ENCODE measurements at regions not wholly inside any gene's neighbourhood (a gene's known extent, or its start where the extent isn't known, plus 50 kb on each side); places are given as distances from the start of the nearest gene placed in this dataset.

DNA sequence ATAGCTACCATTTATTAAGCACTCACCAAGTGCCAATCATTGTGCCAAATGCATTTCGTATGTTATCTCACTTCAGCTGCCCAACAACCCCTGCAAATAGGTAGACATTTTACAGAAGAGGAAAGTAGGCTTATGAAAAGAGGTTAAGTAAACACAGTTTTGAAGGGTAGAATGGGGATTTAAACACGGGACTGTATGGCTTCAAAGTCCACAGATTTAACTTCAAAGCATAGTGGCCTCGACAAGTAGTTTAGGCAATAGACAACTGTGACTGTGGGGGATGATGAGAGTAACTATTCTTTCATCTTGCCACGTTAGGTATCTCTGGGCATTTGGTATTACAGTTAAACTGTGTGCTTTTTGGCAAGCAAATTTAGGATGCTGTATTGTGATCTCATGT, 266.8 kb upstream of the SRRM4 start:
- TF ChIP-seq, protein P1, sequence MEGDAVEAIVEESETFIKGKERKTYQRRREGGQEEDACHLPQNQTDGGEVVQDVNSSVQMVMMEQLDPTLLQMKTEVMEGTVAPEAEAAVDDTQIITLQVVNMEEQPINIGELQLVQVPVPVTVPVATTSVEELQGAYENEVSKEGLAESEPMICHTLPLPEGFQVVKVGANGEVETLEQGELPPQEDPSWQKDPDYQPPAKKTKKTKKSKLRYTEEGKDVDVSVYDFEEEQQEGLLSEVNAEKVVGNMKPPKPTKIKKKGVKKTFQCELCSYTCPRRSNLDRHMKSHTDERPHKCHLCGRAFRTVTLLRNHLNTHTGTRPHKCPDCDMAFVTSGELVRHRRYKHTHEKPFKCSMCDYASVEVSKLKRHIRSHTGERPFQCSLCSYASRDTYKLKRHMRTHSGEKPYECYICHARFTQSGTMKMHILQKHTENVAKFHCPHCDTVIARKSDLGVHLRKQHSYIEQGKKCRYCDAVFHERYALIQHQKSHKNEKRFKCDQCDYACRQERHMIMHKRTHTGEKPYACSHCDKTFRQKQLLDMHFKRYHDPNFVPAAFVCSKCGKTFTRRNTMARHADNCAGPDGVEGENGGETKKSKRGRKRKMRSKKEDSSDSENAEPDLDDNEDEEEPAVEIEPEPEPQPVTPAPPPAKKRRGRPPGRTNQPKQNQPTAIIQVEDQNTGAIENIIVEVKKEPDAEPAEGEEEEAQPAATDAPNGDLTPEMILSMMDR (conservative IDR thresholded peaks at IDR 0.05; ENCODE audit: control insufficient read depth, insufficient read depth, low read depth, low read length), result no peak
- no peak overlapping the region for H3K4me3 ChIP-seq (ENCODE audit: control insufficient read depth, low read depth, low read length)
- no peak for DNase-seq (ENCODE audit: low read depth)

DNA sequence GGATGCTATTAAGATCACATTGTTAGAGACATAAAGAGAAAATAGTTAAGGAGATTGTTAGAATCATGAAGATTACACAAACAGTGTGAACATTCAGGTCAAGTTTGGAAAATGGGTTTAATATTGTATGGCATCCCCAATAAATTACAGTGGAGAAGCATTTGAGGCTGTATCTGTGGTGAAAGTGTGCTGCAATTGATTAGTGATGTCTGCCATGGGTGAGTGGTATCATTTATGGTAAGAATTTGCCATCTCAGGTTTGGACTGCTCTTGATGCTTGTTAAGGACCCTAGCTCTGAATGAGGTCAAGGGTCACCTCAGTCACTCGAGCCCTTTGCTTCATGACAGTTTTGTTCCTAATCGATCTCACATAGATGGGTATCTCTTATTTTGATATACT, 265.7 kb upstream of the SRRM4 start:
- H3K4me3 ChIP-seq (ENCODE audit: control insufficient read depth, low read depth, low read length), result no peak overlapping the region
- TF ChIP-seq, protein P1 (conservative IDR thresholded peaks at IDR 0.05; ENCODE audit: control insufficient read depth, insufficient read depth, low read depth, low read length), result no peak
- no peak for DNase-seq (ENCODE audit: low read depth)

DNA sequence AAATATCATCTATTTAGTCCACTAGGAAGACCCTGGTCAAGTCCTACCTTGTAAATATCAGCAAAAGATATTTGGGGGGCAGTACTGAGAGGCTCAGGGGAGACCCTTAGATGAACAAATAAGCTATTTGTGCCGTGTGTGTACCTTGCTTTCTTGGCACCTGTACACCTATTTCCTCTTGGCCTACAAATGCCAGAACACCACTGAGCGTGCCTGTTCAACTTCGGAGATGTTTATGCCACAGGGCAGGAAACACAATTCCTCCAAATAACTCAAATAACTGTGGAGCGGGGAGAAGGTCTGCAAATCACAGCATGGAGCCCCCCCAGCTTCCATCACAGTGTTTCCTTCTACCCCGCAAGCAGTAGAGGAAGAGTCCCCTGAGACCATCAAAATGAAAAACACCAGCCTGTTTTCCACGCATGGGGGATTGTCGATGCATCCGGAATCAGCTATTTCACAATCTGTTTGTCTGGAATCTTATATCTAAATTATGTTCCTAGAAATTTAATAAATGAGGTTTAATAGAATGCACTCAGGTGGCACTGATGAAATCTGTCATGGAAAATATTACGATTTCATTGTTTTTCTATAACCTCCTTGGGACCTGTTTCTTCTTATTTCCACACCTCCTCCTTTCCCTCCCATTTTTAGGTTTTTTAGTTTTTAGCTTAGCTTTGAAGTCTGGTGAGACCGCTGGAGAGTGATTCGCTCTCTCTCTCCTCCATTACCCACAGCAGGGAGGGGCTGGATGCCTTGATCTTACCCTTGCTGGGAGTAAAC, 254.0 kb upstream of the SRRM4 start:
- no peak overlapping the region for H3K4me3 ChIP-seq (ENCODE audit: control insufficient read depth, low read depth, low read length)
- TF ChIP-seq, protein P1 (conservative IDR thresholded peaks at IDR 0.05; ENCODE audit: control insufficient read depth, insufficient read depth, low read depth, low read length), result no peak
- DNase-seq (ENCODE audit: low read depth), result no peak

DNA sequence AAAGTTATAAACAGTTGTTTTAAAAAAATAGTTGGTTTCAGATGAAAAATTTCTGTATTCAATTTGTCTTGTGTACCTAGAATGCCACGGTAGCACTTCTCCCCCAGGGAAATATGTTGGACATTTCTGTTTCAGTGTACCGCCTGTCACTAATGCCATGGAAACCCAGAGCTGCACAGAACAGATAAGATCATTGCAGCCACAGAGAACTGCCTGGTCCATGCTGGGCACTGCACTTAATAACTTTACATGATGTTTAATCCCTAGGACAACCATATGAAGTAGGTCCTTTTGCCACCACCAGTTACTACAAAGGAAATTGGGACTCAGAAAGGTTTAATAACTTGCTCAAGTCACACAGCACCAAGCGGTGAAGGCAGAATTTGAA, 253.4 kb upstream of the SRRM4 start:
- TF ChIP-seq, protein P1 (conservative IDR thresholded peaks at IDR 0.05; ENCODE audit: control insufficient read depth, insufficient read depth, low read depth, low read length), result no peak
- DNase-seq (ENCODE audit: low read depth), result no peak
- no peak overlapping the region for H3K4me3 ChIP-seq (ENCODE audit: control insufficient read depth, low read depth, low read length)

DNA sequence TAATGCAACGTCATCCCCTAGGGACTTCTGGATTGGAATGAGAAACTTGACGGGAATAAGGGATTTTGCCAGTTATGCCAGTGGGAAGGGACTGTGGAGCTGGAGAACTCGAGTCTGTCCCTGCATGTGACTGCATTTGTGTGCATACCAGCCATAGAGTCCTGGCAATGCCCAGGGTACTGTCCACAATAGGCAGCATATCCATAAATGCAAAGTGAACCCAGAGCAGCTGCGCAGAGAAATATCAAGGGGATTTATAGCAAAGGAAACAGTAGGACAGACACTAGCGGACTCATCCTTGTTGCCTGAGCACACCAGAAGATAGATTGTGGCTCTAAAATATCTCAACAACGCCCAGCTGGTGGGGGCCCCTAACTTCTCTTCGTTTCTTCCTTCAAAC, 247.1 kb upstream of the SRRM4 start:
- no peak for DNase-seq (ENCODE audit: low read depth)
- TF ChIP-seq, protein P1 (conservative IDR thresholded peaks at IDR 0.05; ENCODE audit: control insufficient read depth, insufficient read depth, low read depth, low read length), result no peak
- H3K4me3 ChIP-seq (ENCODE audit: control insufficient read depth, low read depth, low read length), result no peak overlapping the region

DNA sequence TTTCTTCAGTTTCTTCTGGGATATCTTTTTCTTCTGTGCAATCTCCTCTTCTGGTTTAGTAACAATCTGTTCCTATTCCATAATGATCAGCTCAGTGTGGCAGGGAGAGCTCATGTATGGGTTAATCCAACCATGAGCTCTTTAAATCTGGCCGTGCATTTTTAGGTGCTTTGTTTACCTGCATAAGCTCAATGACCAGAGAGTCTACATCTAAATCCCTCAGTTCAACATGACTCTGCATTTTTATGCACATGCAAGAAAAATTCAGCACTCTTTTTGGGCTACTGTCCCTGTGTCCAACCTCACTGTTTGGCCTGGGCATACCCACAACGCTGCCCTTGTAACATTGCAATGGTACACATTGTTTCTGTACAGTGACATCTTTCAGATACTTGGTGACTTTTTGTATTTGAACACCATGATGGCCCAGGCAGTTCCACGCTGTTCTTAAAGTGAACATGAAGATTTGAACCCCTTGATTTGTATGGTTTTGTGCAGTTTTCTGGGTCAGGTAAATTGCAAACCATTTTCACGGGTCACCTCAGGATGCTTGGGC, 243.3 kb upstream of the SRRM4 start:
- no peak overlapping the region for H3K4me3 ChIP-seq (ENCODE audit: control insufficient read depth, low read depth, low read length)
- DNase-seq (ENCODE audit: low read depth), result no peak
- TF ChIP-seq, protein P1 (conservative IDR thresholded peaks at IDR 0.05; ENCODE audit: control insufficient read depth, insufficient read depth, low read depth, low read length), result no peak
